A549 (cell line): ENCODE measurements at regions not wholly inside any gene's neighbourhood (a gene's known extent, or its start where the extent isn't known, plus 50 kb on each side); places are given as distances from the start of the nearest gene placed in this dataset.

Experiments
- ATAC-seq, 2 experiments: fragments of 200-7000 bp in 1 of 2; fragments of >200 bp in 1 of 2; cut with Nextera tagmentation in 1 of 2; cut with Tn5 transposase in 1 of 2; 3 replicates each; pipeline versions ENCODE4 v1.8.0 to v1.9.1; 2018 to 2020; ENCODE audit warnings: mild to moderate bottlenecking in 1 of 2, moderate library complexity in 1 of 2
- CTCF ChIA-PET: fragments of 300-600 bp; sonication (Branson Sonifier 250); formaldehyde crosslinking; extraction: SDS; loops from one replicate; lab custom pipeline; 2021; ENCODE audit warnings: antibody characterized with exemption, inconsistent platforms; lab: Yijun Ruan, JAX
- POLR2A ChIA-PET: fragments of 350-600 bp; formaldehyde crosslinking; extraction: SDS; loops from one replicate; lab custom pipeline; 2021; ENCODE audit warnings: antibody characterized with exemption, inconsistent platforms; lab: Yijun Ruan, JAX
- DNase-seq, 2 experiments: peaks; one replicate each; pipeline versions ENCODE4 v3.0.0 to v3.0.0-alpha.2; 2011 to 2016; ENCODE audit warnings: low read depth in 1 of 2, low spot score in 1 of 2
- FAIRE-seq: peaks from 2 replicates; lab custom pipeline; 2011; peaks lifted over from hg19 to GRCh38; lab: Jason Lieb, UNC
- H3K27ac ChIP-seq, 2 experiments: fragments of >200 bp; sonication (Bioruptor Twin); formaldehyde crosslinking; 3 replicates each; pipeline ENCODE4 v1.5.1; 2016 to 2017
- H3K4me1 ChIP-seq: fragments of >200 bp; sonication (Bioruptor Twin); formaldehyde crosslinking; 3 replicates; pipeline ENCODE4 v1.6.1; 2016
- H3K4me2 ChIP-seq: fragments of >200 bp; sonication (Bioruptor Twin); formaldehyde crosslinking; 3 replicates; pipeline ENCODE4 v1.6.1; 2016
- H3K4me3 ChIP-seq: fragments of >200 bp; sonication (Bioruptor Twin); formaldehyde crosslinking; 3 replicates; pipeline ENCODE4 v1.5.1; 2016
- H3K9me3 ChIP-seq: fragments of >200 bp; sonication (Bioruptor Twin); formaldehyde crosslinking; 3 replicates; pipeline ENCODE4 v1.6.1; 2016
- ATOH8 ChIP-seq: fragments of 250-450 bp; sonication (Bioruptor Pico); IDR thresholded peaks from 2 replicates; pipeline ENCODE4 v1.5.0; 2020; ENCODE audit warnings: low read depth, mild to moderate bottlenecking, moderate library complexity
- BHLHE40 ChIP-seq: IDR thresholded peaks from 2 replicates; pipeline ENCODE4 v1.6.1; 2012; ENCODE audit warnings: low read depth, low read length, inconsistent platforms
- CBX2 ChIP-seq: fragments of 200-600 bp; sonication (generic); IDR thresholded peaks from 2 replicates; pipeline ENCODE4 v1.6.1; 2016; ENCODE audit warnings: low read depth, mild to moderate bottlenecking, borderline replicate concordance
- CEBPB ChIP-seq, 2 experiments: fragments of >200 bp in 1 of 2; sonication (Bioruptor Twin) in 1 of 2; formaldehyde crosslinking in 1 of 2; IDR thresholded peaks; 2 replicates each; pipeline ENCODE4 v1.6.1; 2012 to 2016
- CHD2 ChIP-seq: fragments of 150-350 bp; IDR thresholded peaks from 2 replicates; pipeline ENCODE4 v1.6.1; 2014; ENCODE audit warnings: low read length; ENCODE audit not compliant: partially characterized antibody
- E2F6 ChIP-seq: IDR thresholded peaks from 2 replicates; pipeline ENCODE4 v1.6.1; 2012; ENCODE audit warnings: low read depth, borderline replicate concordance
- EHMT2 ChIP-seq: fragments of 200-600 bp; sonication (generic); IDR thresholded peaks from 2 replicates; pipeline ENCODE4 v1.6.1; 2016; ENCODE audit warnings: antibody characterized with exemption, low read depth, mild to moderate bottlenecking, moderate library complexity
- ELK1 ChIP-seq: fragments of 150-350 bp; IDR thresholded peaks from 2 replicates; pipeline ENCODE4 v1.6.1; 2014; ENCODE audit warnings: low read depth, mild to moderate bottlenecking, low read length
- EP300 ChIP-seq, 2 experiments: fragments of >200 bp; sonication (Bioruptor Twin); formaldehyde crosslinking; IDR thresholded peaks; 2 replicates in 1 of 2; 3 replicates in 1 of 2; pipeline ENCODE4 v1.6.1; 2016 to 2017
- FOSB ChIP-seq: fragments of 250-450 bp; sonication (Bioruptor Pico); IDR thresholded peaks from 2 replicates; pipeline ENCODE4 v1.5.0; 2020; ENCODE audit warnings: mild to moderate bottlenecking, moderate library complexity
- GATA3 ChIP-seq: IDR thresholded peaks from 2 replicates; pipeline ENCODE4 v1.6.1; 2012; ENCODE audit warnings: borderline replicate concordance
- HES2 ChIP-seq: fragments of >200 bp; sonication (Bioruptor Twin); formaldehyde crosslinking; IDR thresholded peaks from 2 replicates; pipeline ENCODE4 v1.6.1; 2016
- HEYL ChIP-seq: fragments of 250-450 bp; sonication (Bioruptor Pico); IDR thresholded peaks from 2 replicates; pipeline ENCODE4 v1.8.0; 2021; ENCODE audit warnings: mild to moderate bottlenecking, moderate library complexity
- HOXA7 ChIP-seq: fragments of 250-450 bp; sonication (Bioruptor Pico); IDR thresholded peaks from 2 replicates; pipeline ENCODE4 v1.5.0; 2020; ENCODE audit warnings: mild to moderate bottlenecking, moderate library complexity
- HOXB13 ChIP-seq: fragments of 250-450 bp; sonication (Bioruptor Pico); IDR thresholded peaks from 2 replicates; pipeline ENCODE4 v1.5.0; 2020; ENCODE audit warnings: low read depth, mild to moderate bottlenecking, moderate library complexity
- JUN ChIP-seq, 2 experiments: fragments of >200 bp; sonication (Bioruptor Twin); formaldehyde crosslinking; IDR thresholded peaks; 2 replicates in 1 of 2; 3 replicates in 1 of 2; pipeline ENCODE4 v1.6.1; 2016 to 2017
- JUNB ChIP-seq: fragments of >200 bp; sonication (Bioruptor Twin); formaldehyde crosslinking; IDR thresholded peaks from 2 replicates; pipeline ENCODE4 v1.6.1; 2016
- KDM1A ChIP-seq: fragments of 200-600 bp; sonication (generic); IDR thresholded peaks from 2 replicates; pipeline ENCODE4 v1.6.1; 2016; ENCODE audit warnings: low read depth, mild to moderate bottlenecking
- MAFK ChIP-seq: fragments of 450-650 bp; IDR thresholded peaks from 2 replicates; pipeline ENCODE4 v1.6.1; 2014; ENCODE audit not compliant: partially characterized antibody
- NPAS2 ChIP-seq: fragments of 250-450 bp; sonication (Bioruptor Pico); IDR thresholded peaks from 2 replicates; pipeline ENCODE4 v1.8.0; 2022; ENCODE audit warnings: mild to moderate bottlenecking, moderate library complexity, borderline replicate concordance
- NR3C1 ChIP-seq: fragments of >200 bp; sonication (Bioruptor Twin); formaldehyde crosslinking; IDR thresholded peaks from 3 replicates; pipeline ENCODE4 v1.6.1; 2017
- POLR2AphosphoS2 ChIP-seq: conservative IDR thresholded peaks from 2 replicates; pipeline ENCODE4 v1.6.1; 2012; ENCODE audit warnings: low read length, improper control_type of control experiment, inconsistent platforms
- REST ChIP-seq: fragments of 200-600 bp; sonication (generic); IDR thresholded peaks from 2 replicates; pipeline ENCODE4 v1.6.1; 2016; ENCODE audit warnings: antibody characterized with exemption, mild to moderate bottlenecking, moderate library complexity
- RFX5 ChIP-seq: fragments of 450-650 bp; IDR thresholded peaks from 2 replicates; pipeline ENCODE4 v1.7.1; 2014; ENCODE audit warnings: antibody characterized with exemption, mild to moderate bottlenecking, moderate library complexity
- RNF2 ChIP-seq: fragments of 200-600 bp; sonication (generic); IDR thresholded peaks from 2 replicates; pipeline ENCODE4 v1.6.1; 2016; ENCODE audit warnings: low read depth, mild to moderate bottlenecking, antibody characterized with exemption, moderate library complexity, borderline replicate concordance
- SREBF2 ChIP-seq: fragments of 450-650 bp; IDR thresholded peaks from 2 replicates; pipeline ENCODE4 v1.6.1; 2014; ENCODE audit warnings: mild to moderate bottlenecking, moderate library complexity
- TP53 ChIP-seq: fragments of 250-450 bp; sonication (Bioruptor Pico); IDR thresholded peaks from 2 replicates; pipeline ENCODE4 v1.5.0; 2021; ENCODE audit warnings: mild to moderate bottlenecking, moderate library complexity
- ZC3H11A ChIP-seq: fragments of 450-650 bp; IDR thresholded peaks from 2 replicates; pipeline ENCODE4 v1.6.1; 2014; ENCODE audit warnings: antibody characterized with exemption, mild to moderate bottlenecking
- ZFP36 ChIP-seq: fragments of 450-650 bp; IDR thresholded peaks from 2 replicates; pipeline ENCODE4 v1.6.1; 2014; ENCODE audit warnings: borderline replicate concordance; ENCODE audit not compliant: partially characterized antibody
- WGBS: methylation state at CpG from one replicate; pipeline ENCODE4 v1.1.6; 2017; ENCODE audit errors: missing lambda C conversion rate; 5-methylcytosine and 5-hydroxymethylcytosine counted together

GRCh38 chr22:42324566-42324965 is 54.1 kb upstream of the TCF20 start:
- Histone ChIP-seq H3K4me3 (no peak overlapping the region), H3K9me3 (no peaks in the 10 kb centered on the region), H3K4me1 (peaks cover 16% of the 10 kb centered on the region), H3K27ac (0 out of 6 replicates have a peak overlapping the region, but pooled peaks of 1 of the 2 experiments have one; percentile 37), H3K4me2 (no peak overlapping the region)
- DNase-seq (no peak), FAIRE-seq (no peak), ATAC-seq (no peak)
- POLR2A ChIA-PET, result no interaction called here
- CTCF ChIA-PET, result no interaction called here
- 82% methylated on average over 5 of the region's 5 CpGs for WGBS
- TF ChIP-seq EP300 (IDR thresholded peaks at IDR 0.05), result no peak

- peaks cover 16% of the 10 kb centered on the region for H3K4me1 ChIP-seq
- TF ChIP-seq MAFK (no peak), JUN (IDR thresholded peaks at IDR 0.05) (no peak), CEBPB (IDR thresholded peaks at IDR 0.05) (no peak), HOXB13 (CRISPR knock-in tag) (no peak), ZC3H11A (no peak), NR3C1 (no peak), NPAS2 (CRISPR knock-in tag) (no peak), RNF2 (no peak), ZFP36 (no peak), FOSB (CRISPR knock-in tag) (no peak), HEYL (no peak), EHMT2 (no peak), KDM1A (no peak)
- ATAC-seq (no peak), FAIRE-seq (no peak), DNase-seq (no peak)
- 49% methylated on average over 2 of the region's 2 CpGs for WGBS
- no peak overlapping the region for H3K27ac ChIP-seq
- no peak overlapping the region for H3K4me3 ChIP-seq
- H3K9me3 ChIP-seq, result no peaks in the 10 kb centered on the region
- POLR2A ChIA-PET, result no interaction called here
- CTCF ChIA-PET, result no interaction called here
- H3K4me2 ChIP-seq, result no peak overlapping the region
Observed at GRCh38 chr22:42323971-42324370, 53.5 kb upstream of the TCF20 start.

GRCh38 chr22:42322562-42322926 is 52.1 kb upstream of the TCF20 start:
- ATAC-seq (no peak), DNase-seq (no peak)
- Histone ChIP-seq H3K27ac (no peak overlapping the region), H3K9me3 (no peaks in the 10 kb centered on the region), H3K4me3 (no peak overlapping the region), H3K4me1 (peaks cover 21% of the 10 kb centered on the region), H3K4me2 (no peak overlapping the region)
- ChIA-PET CTCF (no interaction called here), POLR2A (no interaction called here)
- WGBS, result 72% methylated on average over 4 of the region's 4 CpGs
- TF ChIP-seq CEBPB (IDR thresholded peaks at IDR 0.05), result no peak
- TF ChIP-seq GATA3, result no peak
- no peak for TF ChIP-seq HOXB13 (CRISPR knock-in tag)
- no peak for TF ChIP-seq RFX5
- no peak for TF ChIP-seq EHMT2
- no peak for TF ChIP-seq TP53 (CRISPR knock-in tag)
- TF ChIP-seq JUNB, result no peak
- TF ChIP-seq CBX2, result no peak
- no peak for TF ChIP-seq SREBF2
- TF ChIP-seq POLR2AphosphoS2, result no peak
- no peak for TF ChIP-seq CHD2
- no peak for TF ChIP-seq BHLHE40
- TF ChIP-seq ATOH8 (CRISPR knock-in tag), result no peak
- TF ChIP-seq E2F6, result no peak
- TF ChIP-seq ELK1, result no peak
- no peak for TF ChIP-seq HES2
- TF ChIP-seq REST, result no peak
- no peak for TF ChIP-seq HOXA7
- no peak for TF ChIP-seq NR3C1
- TF ChIP-seq, all 56 proteins: peak for 0
- no peak for FAIRE-seq
